ENCODE measurements at regions not wholly inside any gene's neighbourhood (a gene's known extent, or its start where the extent isn't known, plus 50 kb on each side); places are given as distances from the start of the nearest gene placed in this dataset.
A peak's percentile ranks its signal among the peaks of the same experiment; 100 is the strongest.

GRCh38 chr22:34111210-34111824 lies 191.0 kb upstream of the LARGE1 start:
- POLR2A ChIA-PET, result no interaction called here

GRCh38 chr22:34113381-34113780 lies 193.1 kb upstream of the LARGE1 start:
- POLR2A ChIA-PET, result no interaction called here
- TF ChIP-seq, protein P1, sequence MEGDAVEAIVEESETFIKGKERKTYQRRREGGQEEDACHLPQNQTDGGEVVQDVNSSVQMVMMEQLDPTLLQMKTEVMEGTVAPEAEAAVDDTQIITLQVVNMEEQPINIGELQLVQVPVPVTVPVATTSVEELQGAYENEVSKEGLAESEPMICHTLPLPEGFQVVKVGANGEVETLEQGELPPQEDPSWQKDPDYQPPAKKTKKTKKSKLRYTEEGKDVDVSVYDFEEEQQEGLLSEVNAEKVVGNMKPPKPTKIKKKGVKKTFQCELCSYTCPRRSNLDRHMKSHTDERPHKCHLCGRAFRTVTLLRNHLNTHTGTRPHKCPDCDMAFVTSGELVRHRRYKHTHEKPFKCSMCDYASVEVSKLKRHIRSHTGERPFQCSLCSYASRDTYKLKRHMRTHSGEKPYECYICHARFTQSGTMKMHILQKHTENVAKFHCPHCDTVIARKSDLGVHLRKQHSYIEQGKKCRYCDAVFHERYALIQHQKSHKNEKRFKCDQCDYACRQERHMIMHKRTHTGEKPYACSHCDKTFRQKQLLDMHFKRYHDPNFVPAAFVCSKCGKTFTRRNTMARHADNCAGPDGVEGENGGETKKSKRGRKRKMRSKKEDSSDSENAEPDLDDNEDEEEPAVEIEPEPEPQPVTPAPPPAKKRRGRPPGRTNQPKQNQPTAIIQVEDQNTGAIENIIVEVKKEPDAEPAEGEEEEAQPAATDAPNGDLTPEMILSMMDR (IDR thresholded peaks at IDR 0.05; ENCODE audit: insufficient read depth, low read depth, low read length), result no peak
- DNase-seq (ENCODE audit: low read depth), result no peak
- Histone ChIP-seq H3K27me3 (ENCODE audit: control insufficient read depth, insufficient read depth, low read length) (no peaks in the 10 kb centered on the region), H3K36me3 (ENCODE audit: control insufficient read depth, insufficient read depth, low read length) (no peaks in the 10 kb centered on the region), H3K4me3 (ENCODE audit: low read depth, low read length) (no peak overlapping the region)
- CTCF ChIA-PET, result interaction anchor here (0.7 kb wide), 1 partner anchor 38 kb away, joined by 3 read pairs; no protein-coding TSS in a partner anchor

More at GRCh38 chr22:34111210-34111824, 191.0 kb upstream of the LARGE1 start:
- TF ChIP-seq, protein P1 (IDR thresholded peaks at IDR 0.05; ENCODE audit: insufficient read depth, low read depth, low read length), result peak; percentile 46
- Histone ChIP-seq H3K36me3 (ENCODE audit: control insufficient read depth, insufficient read depth, low read length) (no peaks in the 10 kb centered on the region), H3K4me3 (ENCODE audit: low read depth, low read length) (no peak overlapping the region), H3K27me3 (ENCODE audit: control insufficient read depth, insufficient read depth, low read length) (no peaks in the 10 kb centered on the region)
- CTCF ChIA-PET, result interaction anchor here (0.9 to 1.0 kb wide), 3 partner anchors 18 to 592 kb away, joined by 3 to 4 read pairs (median 4); no protein-coding TSS in a partner anchor
- DNase-seq (ENCODE audit: low read depth), result no peak

DNA sequence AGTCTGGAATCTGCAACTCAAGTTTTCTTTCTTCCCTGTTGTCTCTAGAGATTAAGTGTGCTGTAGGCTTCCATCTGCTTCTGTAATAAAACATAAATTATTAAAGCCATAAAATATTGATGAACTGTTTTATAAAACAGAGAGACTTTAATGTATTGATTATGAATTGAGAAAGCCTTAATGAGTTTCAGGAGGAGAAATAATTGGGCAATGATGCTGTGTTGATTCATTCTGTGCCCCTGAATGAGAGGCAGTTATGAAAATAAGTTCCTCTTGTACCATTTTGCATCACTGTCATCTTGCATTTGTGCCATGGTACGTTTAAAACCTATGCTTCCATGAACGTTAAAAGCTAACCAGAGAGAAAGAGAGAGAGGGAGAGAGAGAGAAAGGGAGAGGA lies 194.1 kb upstream of the LARGE1 start:
- TF ChIP-seq, protein P1 (IDR thresholded peaks at IDR 0.05; ENCODE audit: insufficient read depth, low read depth, low read length), result no peak
- CTCF ChIA-PET, result interaction anchor here (1.4 kb wide), 1 partner anchor 13 kb away, joined by 3 read pairs; no protein-coding TSS in a partner anchor
- no peak for DNase-seq (ENCODE audit: low read depth)

DNA sequence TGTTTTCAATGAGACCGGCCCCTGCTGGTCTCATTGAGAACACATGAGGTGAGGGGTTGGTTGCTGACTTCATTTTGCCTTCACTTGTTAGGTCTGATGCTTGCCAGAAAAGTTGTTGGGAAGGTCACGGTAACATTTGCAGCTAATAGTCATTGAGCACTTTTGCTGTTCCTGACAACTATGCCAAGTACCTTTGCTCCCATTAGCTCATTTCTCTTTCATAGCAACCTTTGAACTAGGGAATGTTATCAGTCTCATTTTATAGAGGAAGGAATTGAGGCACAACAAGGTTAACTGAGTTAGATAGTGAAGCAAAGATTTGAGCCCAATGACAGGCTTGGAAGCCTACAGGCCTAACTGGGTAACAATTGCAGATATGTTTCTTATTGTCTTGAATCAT lies 195.4 kb upstream of the LARGE1 start:
- Histone ChIP-seq H3K27me3 (ENCODE audit: control insufficient read depth, insufficient read depth, low read length) (no peaks in the 10 kb centered on the region), H3K4me3 (ENCODE audit: low read depth, low read length) (no peak overlapping the region), H3K36me3 (ENCODE audit: control insufficient read depth, insufficient read depth, low read length) (no peaks in the 10 kb centered on the region)
- ChIA-PET POLR2A (no interaction called here), CTCF (no interaction called here)
- no peak for DNase-seq (ENCODE audit: low read depth)
- TF ChIP-seq, protein P1 (IDR thresholded peaks at IDR 0.05; ENCODE audit: insufficient read depth, low read depth, low read length), result no peak

More for the DNA sequence above, 194.1 kb upstream of the LARGE1 start:
- H3K36me3 ChIP-seq (ENCODE audit: control insufficient read depth, insufficient read depth, low read length), result no peaks in the 10 kb centered on the region
- POLR2A ChIA-PET, result no interaction called here
- H3K4me3 ChIP-seq (ENCODE audit: low read depth, low read length), result no peak overlapping the region
- no peaks in the 10 kb centered on the region for H3K27me3 ChIP-seq (ENCODE audit: control insufficient read depth, insufficient read depth, low read length)

- Histone ChIP-seq H3K27me3 (ENCODE audit: control insufficient read depth, insufficient read depth, low read length) (no peaks in the 10 kb centered on the region), H3K4me3 (ENCODE audit: low read depth, low read length) (no peak overlapping the region), H3K36me3 (ENCODE audit: control insufficient read depth, insufficient read depth, low read length) (no peaks in the 10 kb centered on the region)
- no peak for DNase-seq (ENCODE audit: low read depth)
- POLR2A ChIA-PET, result no interaction called here
- TF ChIP-seq, protein P1 (IDR thresholded peaks at IDR 0.05; ENCODE audit: insufficient read depth, low read depth, low read length), result no peak
- CTCF ChIA-PET, result no interaction called here
Measured at GRCh38 chr22:34116126-34116525, 195.8 kb upstream of the LARGE1 start.
